ENCODE measurements at regions not wholly inside any gene's neighbourhood (a gene's known extent, or its start where the extent isn't known, plus 50 kb on each side); places are given as distances from the start of the nearest gene placed in this dataset.

GRCh38 chr1:79290927-79291474 is 284.5 kb upstream of the ADGRL4 start:
- Histone ChIP-seq H3K27me3 (no peaks in the 10 kb centered on the region), H3K4me1 (no peaks in the 10 kb centered on the region), H3K36me3 (no peaks in the 10 kb centered on the region), H3K9me3 (no peaks in the 10 kb centered on the region), H3K4me3 (no peak overlapping the region), H3K27ac (no peak overlapping the region)
- TF ChIP-seq CTCF (IDR thresholded peaks at IDR 0.05) (no peak), POLR2AphosphoS5 (IDR thresholded peaks at IDR 0.05) (no peak), POLR2A (IDR thresholded peaks at IDR 0.05) (no peak)
- intact Hi-C loops (cut with DNase I; ENCODE audit: low total_unique reads): no loop called here
- DNase-seq (ENCODE audit: low spot score in 2 of 2): no peak

GRCh38 chr1:79287982-79288381 is 281.5 kb upstream of the ADGRL4 start:
- Histone ChIP-seq H3K9me3 (no peaks in the 10 kb centered on the region), H3K4me1 (no peaks in the 10 kb centered on the region), H3K27me3 (no peaks in the 10 kb centered on the region), H3K27ac (no peak overlapping the region), H3K36me3 (no peaks in the 10 kb centered on the region), H3K4me3 (no peak overlapping the region)
- intact Hi-C loops (cut with DNase I; ENCODE audit: low total_unique reads): no loop called here
- TF ChIP-seq POLR2A (IDR thresholded peaks at IDR 0.05) (no peak), CTCF (IDR thresholded peaks at IDR 0.05) (no peak), POLR2AphosphoS5 (IDR thresholded peaks at IDR 0.05) (no peak)
- DNase-seq (ENCODE audit: low spot score in 2 of 2): no peak

- Histone ChIP-seq H3K36me3 (no peaks in the 10 kb centered on the region), H3K4me3 (no peak overlapping the region), H3K9me3 (no peaks in the 10 kb centered on the region), H3K27me3 (no peaks in the 10 kb centered on the region), H3K27ac (no peak overlapping the region), H3K4me1 (no peaks in the 10 kb centered on the region)
- no peak for TF ChIP-seq POLR2AphosphoS5 (IDR thresholded peaks at IDR 0.05)
- no peak for TF ChIP-seq POLR2A (IDR thresholded peaks at IDR 0.05)
- no peak for TF ChIP-seq CTCF (IDR thresholded peaks at IDR 0.05)
- no peak for DNase-seq (ENCODE audit: low spot score in 2 of 2)
- intact Hi-C loops (cut with DNase I; ENCODE audit: low total_unique reads): no loop called here
These were observed 279.1 kb upstream of the ADGRL4 start for GRCh38 chr1:79285667-79286066.

- no peak for TF ChIP-seq POLR2A (IDR thresholded peaks at IDR 0.05)
- TF ChIP-seq CTCF (IDR thresholded peaks at IDR 0.05): no peak
- TF ChIP-seq POLR2AphosphoS5 (IDR thresholded peaks at IDR 0.05): no peak
- Histone ChIP-seq H3K4me1 (no peaks in the 10 kb centered on the region), H3K4me3 (no peak overlapping the region), H3K9me3 (no peaks in the 10 kb centered on the region), H3K27me3 (no peaks in the 10 kb centered on the region), H3K36me3 (no peaks in the 10 kb centered on the region), H3K27ac (no peak overlapping the region)
- DNase-seq (ENCODE audit: low spot score in 2 of 2): no peak
- intact Hi-C loops (cut with DNase I; ENCODE audit: low total_unique reads): no loop called here
These were observed 276.9 kb upstream of the ADGRL4 start for GRCh38 chr1:79283451-79283850.

- Histone ChIP-seq H3K4me1 (no peaks in the 10 kb centered on the region), H3K36me3 (no peaks in the 10 kb centered on the region), H3K9me3 (no peaks in the 10 kb centered on the region), H3K27me3 (no peaks in the 10 kb centered on the region), H3K4me3 (no peak overlapping the region), H3K27ac (no peak overlapping the region)
- no peak for DNase-seq (ENCODE audit: low spot score in 2 of 2)
- TF ChIP-seq CTCF (IDR thresholded peaks at IDR 0.05): no peak
- no peak for TF ChIP-seq POLR2AphosphoS5 (IDR thresholded peaks at IDR 0.05)
- no peak for TF ChIP-seq POLR2A (IDR thresholded peaks at IDR 0.05)
- intact Hi-C loops (cut with DNase I; ENCODE audit: low total_unique reads): no loop called here
These were observed 274.9 kb upstream of the ADGRL4 start for GRCh38 chr1:79281442-79281841.

Data from breast epithelium (tissue), 4 donors.